OCI-LY3 (cell line): ENCODE measurements at regions not wholly inside any gene's neighbourhood (a gene's known extent, or its start where the extent isn't known, plus 50 kb on each side); places are given as distances from the start of the nearest gene placed in this dataset.
"Not testable (repeated sequence)": the region's sequence is repeated elsewhere in the genome, so short reads cannot be mapped to it uniquely, and the experiment has no call there.

Source experiments
- H2AFZ ChIP-seq: fragments of 200-600, 300-600 bp; shearing (Covaris generic); 2 replicates; pipeline ENCODE4 v1.6.0; 2014; ENCODE audit warnings: antibody characterized with exemption, low read depth, low read length
- H3K27ac ChIP-seq: fragments of 200-600, 300-600 bp; sonication (generic); 2 replicates; pipeline ENCODE4 v1.5.1; 2014; ENCODE audit warnings: mild to moderate bottlenecking, low read length, moderate library complexity, mixed read lengths
- H3K27me3 ChIP-seq: fragments of 200-600, 300-600 bp; sonication (generic); 2 replicates; pipeline ENCODE4 v1.6.1; 2014; ENCODE audit warnings: low read depth, low read length, mixed read lengths
- H3K36me3 ChIP-seq: fragments of 200-600, 300-600 bp; sonication (generic); replicated peaks from 2 replicates; pipeline ENCODE3; 2014; ENCODE audit warnings: low read depth, low read length, mixed read lengths
- H3K4me1 ChIP-seq: fragments of 300-600, 200-600 bp; sonication (generic); 2 replicates; pipeline ENCODE4 v1.6.1; 2014; ENCODE audit warnings: low read length, mixed read lengths
- H3K4me2 ChIP-seq: fragments of 200-600, 300-600 bp; sonication (generic); 2 replicates; pipeline ENCODE4 v1.6.1; 2014; ENCODE audit warnings: low read length, mixed read lengths
- H3K4me3 ChIP-seq: fragments of 300-600, 200-600 bp; sonication (generic); 2 replicates; pipeline ENCODE4 v1.5.1; 2014; ENCODE audit warnings: antibody characterized with exemption, mild to moderate bottlenecking, low read length, moderate library complexity
- H3K79me2 ChIP-seq: fragments of 300-600, 200-600 bp; shearing (Covaris generic); 2 replicates; pipeline ENCODE4 v1.6.1; 2014; ENCODE audit warnings: mild to moderate bottlenecking, low read length, mixed read lengths
- H3K9ac ChIP-seq: fragments of 300-600, 200-600 bp; shearing (Covaris generic); 2 replicates; pipeline ENCODE4 v1.6.0; 2014; ENCODE audit warnings: mild to moderate bottlenecking, low read length, moderate library complexity
- H3K9me3 ChIP-seq: fragments of 200-600, 300-600 bp; shearing (Covaris generic); 2 replicates; pipeline ENCODE4 v1.6.1; 2014; ENCODE audit warnings: low read length, mixed read lengths; ENCODE audit not compliant: insufficient read depth
- H4K20me1 ChIP-seq: fragments of 200-600, 300-600 bp; sonication (generic); 2 replicates; pipeline ENCODE4 v1.6.1; 2016; ENCODE audit warnings: low read length, mixed read lengths; ENCODE audit not compliant: insufficient read depth
- EZH2phosphoT487 ChIP-seq: fragments of 200-600 bp; shearing (Covaris generic); IDR thresholded peaks from 2 replicates; pipeline ENCODE4 v1.6.1; 2018; ENCODE audit warnings: antibody characterized with exemption, mixed run types, low read depth
- TF ChIP-seq, protein P1 (sequence below): fragments of 200-600, 300-600 bp; sonication (generic); IDR thresholded peaks from 2 replicates; pipeline ENCODE4 v1.5.1; 2014; ENCODE audit warnings: antibody characterized with exemption, low read length, low read depth

DNA sequence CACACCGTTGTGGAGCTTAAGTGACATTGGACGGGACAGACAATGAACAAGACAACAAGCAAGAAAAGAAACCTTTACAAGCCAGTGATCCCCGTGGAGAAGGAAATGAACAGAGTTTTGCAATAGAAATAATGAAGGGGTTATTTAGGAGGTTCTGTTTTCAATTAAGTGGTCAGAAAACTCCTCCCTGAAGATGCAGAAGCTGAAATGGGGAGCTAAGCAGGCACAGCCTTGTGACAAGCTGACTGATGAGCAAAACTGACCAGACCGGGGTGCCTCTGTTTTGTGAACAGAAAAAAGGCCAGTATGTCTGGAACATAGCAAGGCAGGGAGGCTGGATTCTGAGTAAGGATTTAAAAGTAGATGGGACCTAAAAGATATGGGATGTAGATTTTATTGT lies 299.8 kb upstream of the POM121L12 start:
- no peak for TF ChIP-seq EZH2phosphoT487
- TF ChIP-seq, protein P1, sequence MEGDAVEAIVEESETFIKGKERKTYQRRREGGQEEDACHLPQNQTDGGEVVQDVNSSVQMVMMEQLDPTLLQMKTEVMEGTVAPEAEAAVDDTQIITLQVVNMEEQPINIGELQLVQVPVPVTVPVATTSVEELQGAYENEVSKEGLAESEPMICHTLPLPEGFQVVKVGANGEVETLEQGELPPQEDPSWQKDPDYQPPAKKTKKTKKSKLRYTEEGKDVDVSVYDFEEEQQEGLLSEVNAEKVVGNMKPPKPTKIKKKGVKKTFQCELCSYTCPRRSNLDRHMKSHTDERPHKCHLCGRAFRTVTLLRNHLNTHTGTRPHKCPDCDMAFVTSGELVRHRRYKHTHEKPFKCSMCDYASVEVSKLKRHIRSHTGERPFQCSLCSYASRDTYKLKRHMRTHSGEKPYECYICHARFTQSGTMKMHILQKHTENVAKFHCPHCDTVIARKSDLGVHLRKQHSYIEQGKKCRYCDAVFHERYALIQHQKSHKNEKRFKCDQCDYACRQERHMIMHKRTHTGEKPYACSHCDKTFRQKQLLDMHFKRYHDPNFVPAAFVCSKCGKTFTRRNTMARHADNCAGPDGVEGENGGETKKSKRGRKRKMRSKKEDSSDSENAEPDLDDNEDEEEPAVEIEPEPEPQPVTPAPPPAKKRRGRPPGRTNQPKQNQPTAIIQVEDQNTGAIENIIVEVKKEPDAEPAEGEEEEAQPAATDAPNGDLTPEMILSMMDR: no peak
- no peaks in the 10 kb centered on the region; the same call in 1 of the 2 replicates for H3K9me3 ChIP-seq
- no peaks in the 10 kb centered on the region for H3K27me3 ChIP-seq
- H4K20me1 ChIP-seq: no peaks in the 10 kb centered on the region
- H3K36me3 ChIP-seq: peaks cover 8% of the 10 kb centered on the region
- no peaks in the 10 kb centered on the region for H3K79me2 ChIP-seq
- no peak overlapping the region for H3K4me3 ChIP-seq
- no peak overlapping the region for H3K27ac ChIP-seq
- H2AFZ ChIP-seq: no peak overlapping the region
- peaks cover 4% of the 10 kb centered on the region for H3K4me1 ChIP-seq
- H3K4me2 ChIP-seq: no peak overlapping the region
- H3K9ac ChIP-seq: no peak overlapping the region

DNA sequence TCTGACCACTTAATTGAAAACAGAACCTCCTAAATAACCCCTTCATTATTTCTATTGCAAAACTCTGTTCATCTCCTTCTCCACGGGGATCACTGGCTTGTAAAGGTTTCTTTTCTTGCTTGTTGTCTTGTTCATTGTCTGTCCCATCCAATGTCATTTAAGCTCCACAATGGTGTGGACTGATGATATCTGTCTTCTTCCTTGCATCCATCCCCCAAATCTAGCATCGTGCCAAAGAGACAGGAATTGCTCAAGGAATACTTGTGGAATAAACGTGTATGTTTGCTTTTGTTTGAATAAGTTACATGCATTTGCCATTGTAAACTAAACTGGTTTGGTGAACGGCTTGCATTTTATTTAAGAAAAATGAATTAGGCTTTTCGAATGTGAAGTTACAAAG lies 306.8 kb upstream of the POM121L12 start:
- H3K27me3 ChIP-seq, H2AFZ ChIP-seq, H3K27ac ChIP-seq, H4K20me1 ChIP-seq, H3K4me3 ChIP-seq, H3K79me2 ChIP-seq, H3K4me2 ChIP-seq, H3K9ac ChIP-seq: not testable (repeated sequence)
- Histone ChIP-seq H3K9me3 (peaks cover 15% of the 10 kb centered on the region), H3K4me1 (peaks cover 27% of the 10 kb centered on the region), H3K36me3 (peaks cover 19% of the 10 kb centered on the region)

DNA sequence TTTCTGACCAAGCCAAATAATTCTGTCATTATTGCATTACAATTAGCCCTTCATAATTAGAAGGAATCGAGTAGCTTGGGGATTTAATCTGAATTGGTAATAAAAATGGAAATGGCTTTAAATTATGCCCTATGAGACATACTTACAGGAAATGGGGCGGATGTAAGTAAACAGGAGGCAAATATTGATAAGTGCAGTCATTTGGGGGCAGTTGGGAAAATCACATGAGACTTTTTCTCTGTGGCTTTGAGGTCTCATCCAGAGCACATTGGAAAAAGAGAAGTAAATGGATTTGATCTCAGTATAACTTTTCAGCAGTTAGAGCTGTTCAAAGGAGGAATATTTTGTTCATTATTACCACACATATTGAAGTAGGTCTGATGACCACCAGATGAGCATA lies 307.8 kb upstream of the POM121L12 start:
- H3K27me3 ChIP-seq: no peaks in the 10 kb centered on the region
- TF ChIP-seq, protein P1: no peak
- no peak for TF ChIP-seq EZH2phosphoT487
- H4K20me1 ChIP-seq: no peaks in the 10 kb centered on the region
- no peak overlapping the region for H3K9ac ChIP-seq
- no peak overlapping the region for H3K27ac ChIP-seq
- peaks cover 15% of the 10 kb centered on the region; the same call in 1 of the 2 replicates for H3K9me3 ChIP-seq
- H3K4me2 ChIP-seq: no peak overlapping the region
- no peak overlapping the region for H2AFZ ChIP-seq
- H3K36me3 ChIP-seq: peaks cover 19% of the 10 kb centered on the region
- H3K4me3 ChIP-seq: no peak overlapping the region
- peaks cover 27% of the 10 kb centered on the region for H3K4me1 ChIP-seq
- H3K79me2 ChIP-seq: no peaks in the 10 kb centered on the region

DNA sequence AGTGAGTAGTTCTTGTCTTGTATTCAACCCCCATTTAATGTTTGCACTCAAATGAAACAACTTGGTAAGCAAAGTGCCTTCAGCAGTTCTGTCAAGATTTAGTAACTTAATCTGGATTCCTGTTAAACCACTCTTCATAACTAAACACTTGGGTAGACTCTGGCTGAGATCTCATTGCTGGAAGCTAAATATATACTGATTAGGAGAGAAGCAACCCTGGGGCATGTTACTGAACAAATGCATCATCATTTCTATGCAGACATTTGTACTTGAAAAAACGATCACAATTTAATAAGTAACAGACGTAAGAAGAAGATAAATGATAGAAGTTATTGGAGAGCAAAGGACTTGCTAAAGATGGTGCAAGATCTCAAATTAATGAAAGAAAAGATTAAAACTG lies 308.4 kb upstream of the POM121L12 start:
- Histone ChIP-seq H3K9me3 (peaks cover 15% of the 10 kb centered on the region; the same call in 1 of the 2 replicates), H4K20me1 (no peaks in the 10 kb centered on the region), H3K4me3 (no peak overlapping the region), H2AFZ (no peak overlapping the region), H3K27ac (no peak overlapping the region), H3K4me2 (no peak overlapping the region), H3K4me1 (peaks cover 27% of the 10 kb centered on the region), H3K79me2 (no peaks in the 10 kb centered on the region), H3K36me3 (peaks cover 16% of the 10 kb centered on the region), H3K9ac (no peak overlapping the region), H3K27me3 (no peaks in the 10 kb centered on the region)
- TF ChIP-seq EZH2phosphoT487: no peak
- TF ChIP-seq, protein P1: no peak

DNA sequence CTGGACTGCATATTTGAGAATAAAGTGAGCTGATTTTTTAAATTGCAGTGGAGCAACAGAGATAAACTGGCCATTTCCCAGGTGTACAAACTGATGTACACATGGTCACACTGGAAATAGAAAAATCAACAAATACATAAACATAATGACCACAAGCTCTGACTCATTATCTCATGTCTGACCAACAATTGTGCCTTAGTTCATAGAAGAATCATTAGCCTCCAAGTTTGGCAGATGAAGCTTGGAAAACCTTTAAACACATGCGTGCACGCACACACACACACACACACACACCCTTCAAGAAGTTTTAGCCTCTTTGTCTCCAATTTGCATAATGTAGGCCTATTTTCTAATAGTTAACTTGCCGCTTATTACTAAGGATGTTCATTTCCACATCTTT lies 308.9 kb upstream of the POM121L12 start:
- Histone ChIP-seq H3K4me3 (no peak overlapping the region), H3K9me3 (peaks cover 15% of the 10 kb centered on the region; the same call in 1 of the 2 replicates), H3K79me2 (no peaks in the 10 kb centered on the region), H3K9ac (no peak overlapping the region), H3K27ac (no peak overlapping the region), H3K4me1 (peaks cover 27% of the 10 kb centered on the region), H2AFZ (no peak overlapping the region), H3K36me3 (peaks cover 16% of the 10 kb centered on the region), H3K4me2 (no peak overlapping the region), H4K20me1 (no peaks in the 10 kb centered on the region), H3K27me3 (no peaks in the 10 kb centered on the region)
- TF ChIP-seq, protein P1: no peak
- no peak for TF ChIP-seq EZH2phosphoT487
